Fibroblast of skin of right quadriceps (primary cell): ENCODE measurements at regions not wholly inside any gene's neighbourhood (a gene's known extent, or its start where the extent isn't known, plus 50 kb on each side); places are given as distances from the start of the nearest gene placed in this dataset.
A peak's percentile ranks its signal among the peaks of the same experiment; 100 is the strongest.

Experiments
- DNase-seq: peaks from one replicate; pipeline ENCODE4 v3.0.0-alpha.2; 2013

GRCh38 chr7:131112431-131112830 lies 215.2 kb upstream of the MKLN1 start:
- DNase-seq: no peak

- no peak for DNase-seq
Observed at GRCh38 chr7:131115340-131115739, 212.3 kb upstream of the MKLN1 start.

GRCh38 chr7:131117439-131117838 lies 210.2 kb upstream of the MKLN1 start:
- DNase-seq: no peak

- DNase-seq: no peak
Observed at GRCh38 chr7:131119381-131119780, 208.3 kb upstream of the MKLN1 start.

GRCh38 chr7:131122394-131122793 lies 205.3 kb upstream of the MKLN1 start:
- DNase-seq: no peak

- no peak for DNase-seq
Observed at GRCh38 chr7:131124001-131124629, 203.6 kb upstream of the MKLN1 start.

GRCh38 chr7:131124867-131125266 lies 202.8 kb upstream of the MKLN1 start:
- DNase-seq: no peak

- DNase-seq: no peak
Observed at GRCh38 chr7:131130324-131130723, 197.4 kb upstream of the MKLN1 start.

- no peak for DNase-seq
Observed at GRCh38 chr7:131131012-131131745, 196.5 kb upstream of the MKLN1 start.

- no peak for DNase-seq
Observed at GRCh38 chr7:131131746-131132431, 195.8 kb upstream of the MKLN1 start.

- DNase-seq: no peak
Observed at GRCh38 chr7:131139462-131139861, 188.2 kb upstream of the MKLN1 start.

GRCh38 chr7:131141443-131141967 lies 186.2 kb upstream of the MKLN1 start:
- no peak for DNase-seq

- no peak for DNase-seq
Observed at GRCh38 chr7:131143869-131144268, 183.8 kb upstream of the MKLN1 start.

GRCh38 chr7:131145026-131145425 lies 182.7 kb upstream of the MKLN1 start:
- peak; percentile 56 for DNase-seq

- no peak for DNase-seq
Observed at GRCh38 chr7:131145770-131146169, 181.9 kb upstream of the MKLN1 start.

GRCh38 chr7:131147604-131148003 lies 180.1 kb upstream of the MKLN1 start:
- no peak for DNase-seq

- DNase-seq: no peak
Observed at GRCh38 chr7:131148258-131148657, 179.4 kb upstream of the MKLN1 start.

GRCh38 chr7:131148708-131149428 lies 178.8 kb upstream of the MKLN1 start:
- DNase-seq: no peak

- DNase-seq: no peak
Observed at GRCh38 chr7:131149429-131149773, 178.3 kb upstream of the MKLN1 start.

- no peak for DNase-seq
Observed at GRCh38 chr7:131149840-131150239, 177.8 kb upstream of the MKLN1 start.

GRCh38 chr7:131151034-131151433 lies 176.6 kb upstream of the MKLN1 start:
- DNase-seq: no peak

GRCh38 chr7:131152766-131153165 lies 174.9 kb upstream of the MKLN1 start:
- peak; percentile 32 for DNase-seq

GRCh38 chr7:131154380-131154779 lies 173.3 kb upstream of the MKLN1 start:
- no peak for DNase-seq
